IPS DF 4.7 (cell line): ENCODE measurements at regions not wholly inside any gene's neighbourhood (a gene's known extent, or its start where the extent isn't known, plus 50 kb on each side); places are given as distances from the start of the nearest gene placed in this dataset.

ENCODE experiments used
- DNase-seq: peaks from one replicate; pipeline ENCODE4 v3.0.0-alpha.2; 2013; ENCODE audit warnings: low spot score; ENCODE audit errors: extremely low read depth

- no peak for DNase-seq
Measured at GRCh38 chr11:11044137-11044855, 186.4 kb upstream of the ZBED5 start.

- DNase-seq: no peak
Measured at GRCh38 chr11:11043721-11044120, 185.9 kb upstream of the ZBED5 start.

GRCh38 chr11:11039208-11039965 is 181.5 kb upstream of the ZBED5 start:
- no peak for DNase-seq

GRCh38 chr11:11038782-11039181 is 180.9 kb upstream of the ZBED5 start:
- no peak for DNase-seq

GRCh38 chr11:11038352-11038751 is 180.5 kb upstream of the ZBED5 start:
- no peak for DNase-seq

- DNase-seq: peak; percentile 62
Measured at GRCh38 chr11:11036848-11037732, 179.2 kb upstream of the ZBED5 start.

GRCh38 chr11:11036185-11036847 is 178.5 kb upstream of the ZBED5 start:
- DNase-seq: no peak

- no peak for DNase-seq
Measured at GRCh38 chr11:11035331-11035730, 177.5 kb upstream of the ZBED5 start.

- DNase-seq: no peak
Measured at GRCh38 chr11:11034476-11034875, 176.6 kb upstream of the ZBED5 start.

GRCh38 chr11:11032066-11032465 is 174.2 kb upstream of the ZBED5 start:
- no peak for DNase-seq

GRCh38 chr11:11029027-11029426 is 171.2 kb upstream of the ZBED5 start:
- no peak for DNase-seq

- DNase-seq: no peak
Measured at GRCh38 chr11:11028017-11028692, 170.3 kb upstream of the ZBED5 start.

GRCh38 chr11:11027288-11027687 is 169.4 kb upstream of the ZBED5 start:
- no peak for DNase-seq

GRCh38 chr11:11025087-11025486 is 167.2 kb upstream of the ZBED5 start:
- DNase-seq: no peak

GRCh38 chr11:11022125-11022730 is 164.4 kb upstream of the ZBED5 start:
- DNase-seq: no peak

GRCh38 chr11:11021563-11021962 is 163.7 kb upstream of the ZBED5 start:
- DNase-seq: no peak

- DNase-seq: no peak
Measured at GRCh38 chr11:11020747-11021149, 162.9 kb upstream of the ZBED5 start.

- no peak for DNase-seq
Measured at GRCh38 chr11:11020219-11020726, 162.4 kb upstream of the ZBED5 start.

- no peak for DNase-seq
Measured at GRCh38 chr11:11016943-11017342, 159.1 kb upstream of the ZBED5 start.

GRCh38 chr11:11016068-11016467 is 158.2 kb upstream of the ZBED5 start:
- no peak for DNase-seq
